ENCODE measurements at regions not wholly inside any gene's neighbourhood (a gene's known extent, or its start where the extent isn't known, plus 50 kb on each side); places are given as distances from the start of the nearest gene placed in this dataset.

- TF ChIP-seq, protein P1, sequence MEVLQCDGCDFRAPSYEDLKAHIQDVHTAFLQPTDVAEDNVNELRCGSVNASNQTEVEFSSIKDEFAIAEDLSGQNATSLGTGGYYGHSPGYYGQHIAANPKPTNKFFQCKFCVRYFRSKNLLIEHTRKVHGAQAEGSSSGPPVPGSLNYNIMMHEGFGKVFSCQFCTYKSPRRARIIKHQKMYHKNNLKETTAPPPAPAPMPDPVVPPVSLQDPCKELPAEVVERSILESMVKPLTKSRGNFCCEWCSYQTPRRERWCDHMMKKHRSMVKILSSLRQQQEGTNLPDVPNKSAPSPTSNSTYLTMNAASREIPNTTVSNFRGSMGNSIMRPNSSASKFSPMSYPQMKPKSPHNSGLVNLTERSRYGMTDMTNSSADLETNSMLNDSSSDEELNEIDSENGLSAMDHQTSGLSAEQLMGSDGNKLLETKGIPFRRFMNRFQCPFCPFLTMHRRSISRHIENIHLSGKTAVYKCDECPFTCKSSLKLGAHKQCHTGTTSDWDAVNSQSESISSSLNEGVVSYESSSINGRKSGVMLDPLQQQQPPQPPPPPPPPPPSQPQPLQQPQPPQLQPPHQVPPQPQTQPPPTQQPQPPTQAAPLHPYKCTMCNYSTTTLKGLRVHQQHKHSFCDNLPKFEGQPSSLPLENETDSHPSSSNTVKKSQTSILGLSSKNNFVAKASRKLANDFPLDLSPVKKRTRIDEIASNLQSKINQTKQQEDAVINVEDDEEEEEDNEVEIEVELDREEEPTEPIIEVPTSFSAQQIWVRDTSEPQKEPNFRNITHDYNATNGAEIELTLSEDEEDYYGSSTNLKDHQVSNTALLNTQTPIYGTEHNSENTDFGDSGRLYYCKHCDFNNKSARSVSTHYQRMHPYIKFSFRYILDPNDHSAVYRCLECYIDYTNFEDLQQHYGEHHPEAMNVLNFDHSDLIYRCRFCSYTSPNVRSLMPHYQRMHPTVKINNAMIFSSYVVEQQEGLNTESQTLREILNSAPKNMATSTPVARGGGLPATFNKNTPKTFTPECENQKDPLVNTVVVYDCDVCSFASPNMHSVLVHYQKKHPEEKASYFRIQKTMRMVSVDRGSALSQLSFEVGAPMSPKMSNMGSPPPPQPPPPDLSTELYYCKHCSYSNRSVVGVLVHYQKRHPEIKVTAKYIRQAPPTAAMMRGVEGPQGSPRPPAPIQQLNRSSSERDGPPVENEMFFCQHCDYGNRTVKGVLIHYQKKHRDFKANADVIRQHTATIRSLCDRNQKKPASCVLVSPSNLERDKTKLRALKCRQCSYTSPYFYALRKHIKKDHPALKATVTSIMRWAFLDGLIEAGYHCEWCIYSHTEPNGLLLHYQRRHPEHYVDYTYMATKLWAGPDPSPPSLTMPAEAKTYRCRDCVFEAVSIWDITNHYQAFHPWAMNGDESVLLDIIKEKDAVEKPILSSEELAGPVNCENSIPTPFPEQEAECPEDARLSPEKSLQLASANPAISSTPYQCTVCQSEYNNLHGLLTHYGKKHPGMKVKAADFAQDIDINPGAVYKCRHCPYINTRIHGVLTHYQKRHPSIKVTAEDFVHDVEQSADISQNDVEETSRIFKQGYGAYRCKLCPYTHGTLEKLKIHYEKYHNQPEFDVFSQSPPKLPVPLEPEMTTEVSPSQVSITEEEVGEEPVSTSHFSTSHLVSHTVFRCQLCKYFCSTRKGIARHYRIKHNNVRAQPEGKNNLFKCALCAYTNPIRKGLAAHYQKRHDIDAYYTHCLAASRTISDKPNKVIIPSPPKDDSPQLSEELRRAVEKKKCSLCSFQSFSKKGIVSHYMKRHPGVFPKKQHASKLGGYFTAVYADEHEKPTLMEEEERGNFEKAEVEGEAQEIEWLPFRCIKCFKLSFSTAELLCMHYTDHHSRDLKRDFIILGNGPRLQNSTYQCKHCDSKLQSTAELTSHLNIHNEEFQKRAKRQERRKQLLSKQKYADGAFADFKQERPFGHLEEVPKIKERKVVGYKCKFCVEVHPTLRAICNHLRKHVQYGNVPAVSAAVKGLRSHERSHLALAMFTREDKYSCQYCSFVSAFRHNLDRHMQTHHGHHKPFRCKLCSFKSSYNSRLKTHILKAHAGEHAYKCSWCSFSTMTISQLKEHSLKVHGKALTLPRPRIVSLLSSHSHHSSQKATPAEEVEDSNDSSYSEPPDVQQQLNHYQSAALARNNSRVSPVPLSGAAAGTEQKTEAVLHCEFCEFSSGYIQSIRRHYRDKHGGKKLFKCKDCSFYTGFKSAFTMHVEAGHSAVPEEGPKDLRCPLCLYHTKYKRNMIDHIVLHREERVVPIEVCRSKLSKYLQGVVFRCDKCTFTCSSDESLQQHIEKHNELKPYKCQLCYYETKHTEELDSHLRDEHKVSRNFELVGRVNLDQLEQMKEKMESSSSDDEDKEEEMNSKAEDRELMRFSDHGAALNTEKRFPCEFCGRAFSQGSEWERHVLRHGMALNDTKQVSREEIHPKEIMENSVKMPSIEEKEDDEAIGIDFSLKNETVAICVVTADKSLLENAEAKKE (CRISPR knock-in tag; IDR thresholded peaks at IDR 0.05) = no peak
These were observed 243.4 kb downstream of the SPRY2 start (continued) for GRCh38 chr13:80097561-80097960.

DNA sequence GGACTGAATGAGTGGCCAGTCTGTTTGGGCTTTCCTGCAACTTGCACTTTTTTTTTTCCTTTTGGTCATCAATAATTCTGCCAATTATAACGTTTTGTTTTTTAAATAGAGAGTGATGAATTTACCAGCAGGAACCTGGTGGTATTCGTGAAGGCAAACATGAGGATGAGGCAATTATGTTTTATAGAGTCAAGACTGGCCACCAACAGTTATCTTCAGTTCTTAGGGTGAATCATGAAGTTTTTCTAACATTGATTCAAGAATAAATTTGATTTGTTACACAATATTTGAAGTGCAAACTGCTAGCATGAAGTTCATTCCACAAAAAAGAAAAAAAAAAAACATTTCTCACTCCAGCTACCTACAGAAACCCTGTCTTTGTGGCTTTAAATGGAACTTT lies 244.5 kb downstream of the SPRY2 start:
- 0 out of 2 replicates have a peak, but pooled peaks cover 4% of the 10 kb centered on the region for H3K4me1 ChIP-seq (ENCODE audit: insufficient read depth)
- Mint-ChIP-seq H3K4me1 (peaks cover 12% of the 10 kb centered on the region; the same call in 2 of the 3 replicates), H3K27ac (peak overlapping the region; percentile 81), H3K36me3 (ENCODE audit: low read depth) (no peaks in the 10 kb centered on the region), H3K27me3 (ENCODE audit: insufficient read depth, low read depth, poor library complexity) (no peaks in the 10 kb centered on the region), H3K4me3 (no peak overlapping the region), H3K9me3 (no peaks in the 10 kb centered on the region)
- ATAC-seq (no peak), DNase-seq (ENCODE audit: low spot score) (no peak)
- H3K79me2 ChIP-seq (replicated peaks; ENCODE audit: insufficient read depth) = no peaks in the 10 kb centered on the region
- H4K20me1 ChIP-seq (replicated peaks; ENCODE audit: insufficient read depth) = no peaks in the 10 kb centered on the region
- no peaks in the 10 kb centered on the region for H3K36me3 ChIP-seq (ENCODE audit: insufficient read depth)
- no peaks in the 10 kb centered on the region for H3K27me3 ChIP-seq (ENCODE audit: insufficient read depth)
- TF ChIP-seq, protein P2, sequence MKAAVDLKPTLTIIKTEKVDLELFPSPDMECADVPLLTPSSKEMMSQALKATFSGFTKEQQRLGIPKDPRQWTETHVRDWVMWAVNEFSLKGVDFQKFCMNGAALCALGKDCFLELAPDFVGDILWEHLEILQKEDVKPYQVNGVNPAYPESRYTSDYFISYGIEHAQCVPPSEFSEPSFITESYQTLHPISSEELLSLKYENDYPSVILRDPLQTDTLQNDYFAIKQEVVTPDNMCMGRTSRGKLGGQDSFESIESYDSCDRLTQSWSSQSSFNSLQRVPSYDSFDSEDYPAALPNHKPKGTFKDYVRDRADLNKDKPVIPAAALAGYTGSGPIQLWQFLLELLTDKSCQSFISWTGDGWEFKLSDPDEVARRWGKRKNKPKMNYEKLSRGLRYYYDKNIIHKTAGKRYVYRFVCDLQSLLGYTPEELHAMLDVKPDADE (IDR thresholded peaks at IDR 0.05) = no peak
- TF ChIP-seq NANOG (IDR thresholded peaks at IDR 0.05; ENCODE audit: borderline replicate concordance) (0 out of 2 replicates have a peak, but pooled peaks have one; percentile 4), EZH2 (IDR thresholded peaks at IDR 0.05; ENCODE audit: low read depth, unreplicated experiment) (no peak)
- TF ChIP-seq, protein P3, sequence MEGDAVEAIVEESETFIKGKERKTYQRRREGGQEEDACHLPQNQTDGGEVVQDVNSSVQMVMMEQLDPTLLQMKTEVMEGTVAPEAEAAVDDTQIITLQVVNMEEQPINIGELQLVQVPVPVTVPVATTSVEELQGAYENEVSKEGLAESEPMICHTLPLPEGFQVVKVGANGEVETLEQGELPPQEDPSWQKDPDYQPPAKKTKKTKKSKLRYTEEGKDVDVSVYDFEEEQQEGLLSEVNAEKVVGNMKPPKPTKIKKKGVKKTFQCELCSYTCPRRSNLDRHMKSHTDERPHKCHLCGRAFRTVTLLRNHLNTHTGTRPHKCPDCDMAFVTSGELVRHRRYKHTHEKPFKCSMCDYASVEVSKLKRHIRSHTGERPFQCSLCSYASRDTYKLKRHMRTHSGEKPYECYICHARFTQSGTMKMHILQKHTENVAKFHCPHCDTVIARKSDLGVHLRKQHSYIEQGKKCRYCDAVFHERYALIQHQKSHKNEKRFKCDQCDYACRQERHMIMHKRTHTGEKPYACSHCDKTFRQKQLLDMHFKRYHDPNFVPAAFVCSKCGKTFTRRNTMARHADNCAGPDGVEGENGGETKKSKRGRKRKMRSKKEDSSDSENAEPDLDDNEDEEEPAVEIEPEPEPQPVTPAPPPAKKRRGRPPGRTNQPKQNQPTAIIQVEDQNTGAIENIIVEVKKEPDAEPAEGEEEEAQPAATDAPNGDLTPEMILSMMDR (conservative IDR thresholded peaks at IDR 0.05; ENCODE audit: low read depth in 2 of 2) = no peak
- no peak overlapping the region for H3K4me3 ChIP-seq
- no peak overlapping the region for H2AFZ ChIP-seq
- no peaks in the 10 kb centered on the region for H3F3A ChIP-seq (replicated peaks; ENCODE audit: low read depth)
- no peaks in the 10 kb centered on the region; the same call in 1 of the 2 replicates for H3K9me2 ChIP-seq (ENCODE audit: insufficient read depth)
- H3K27ac ChIP-seq (ENCODE audit: low read depth) = no peak overlapping the region
- 0 out of 2 replicates have a peak overlapping the region, but pooled peaks have one; percentile 6 for H3K4me2 ChIP-seq

Data from GM23338 (cell line).